Sigmoid colon (tissue), 4 donors: ENCODE measurements at regions not wholly inside any gene's neighbourhood (a gene's known extent, or its start where the extent isn't known, plus 50 kb on each side); places are given as distances from the start of the nearest gene placed in this dataset.

ENCODE experiments used
- POLR2A ChIP-seq, 2 donors: fragments of 450-650 bp; IDR thresholded peaks; one replicate each; pipeline ENCODE4 v1.6.1; 2016; ENCODE audit warnings: antibody characterized with exemption in 2 of 2, mild to moderate bottlenecking in 2 of 2, moderate library complexity in 2 of 2
- POLR2AphosphoS5 ChIP-seq, 4 donors: sonication (generic); formaldehyde crosslinking; IDR thresholded peaks; one replicate each; pipeline ENCODE4 v1.6.1; 2017; ENCODE audit warnings: antibody characterized with exemption in 4 of 4
- TF ChIP-seq, protein P1 (sequence below), 4 experiments: fragments of 450-650 bp in 3 of 4; fragments of 200-600 bp in 1 of 4; IDR thresholded peaks; one replicate each; pipeline ENCODE4 v1.5.1; 2016 to 2019; ENCODE audit warnings: antibody characterized with exemption in 4 of 4, mild to moderate bottlenecking in 3 of 4, moderate library complexity in 2 of 4

GRCh38 chr4:100062921-100063320, 112.8 kb upstream of the H2AZ1 start:
- TF ChIP-seq POLR2A (IDR thresholded peaks at IDR 0.05): no peak
- TF ChIP-seq, protein P1, sequence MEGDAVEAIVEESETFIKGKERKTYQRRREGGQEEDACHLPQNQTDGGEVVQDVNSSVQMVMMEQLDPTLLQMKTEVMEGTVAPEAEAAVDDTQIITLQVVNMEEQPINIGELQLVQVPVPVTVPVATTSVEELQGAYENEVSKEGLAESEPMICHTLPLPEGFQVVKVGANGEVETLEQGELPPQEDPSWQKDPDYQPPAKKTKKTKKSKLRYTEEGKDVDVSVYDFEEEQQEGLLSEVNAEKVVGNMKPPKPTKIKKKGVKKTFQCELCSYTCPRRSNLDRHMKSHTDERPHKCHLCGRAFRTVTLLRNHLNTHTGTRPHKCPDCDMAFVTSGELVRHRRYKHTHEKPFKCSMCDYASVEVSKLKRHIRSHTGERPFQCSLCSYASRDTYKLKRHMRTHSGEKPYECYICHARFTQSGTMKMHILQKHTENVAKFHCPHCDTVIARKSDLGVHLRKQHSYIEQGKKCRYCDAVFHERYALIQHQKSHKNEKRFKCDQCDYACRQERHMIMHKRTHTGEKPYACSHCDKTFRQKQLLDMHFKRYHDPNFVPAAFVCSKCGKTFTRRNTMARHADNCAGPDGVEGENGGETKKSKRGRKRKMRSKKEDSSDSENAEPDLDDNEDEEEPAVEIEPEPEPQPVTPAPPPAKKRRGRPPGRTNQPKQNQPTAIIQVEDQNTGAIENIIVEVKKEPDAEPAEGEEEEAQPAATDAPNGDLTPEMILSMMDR (IDR thresholded peaks at IDR 0.05): no peak
- no peak for TF ChIP-seq POLR2AphosphoS5 (IDR thresholded peaks at IDR 0.05)
